ENCODE measurements at regions not wholly inside any gene's neighbourhood (a gene's known extent, or its start where the extent isn't known, plus 50 kb on each side); places are given as distances from the start of the nearest gene placed in this dataset.

DNA sequence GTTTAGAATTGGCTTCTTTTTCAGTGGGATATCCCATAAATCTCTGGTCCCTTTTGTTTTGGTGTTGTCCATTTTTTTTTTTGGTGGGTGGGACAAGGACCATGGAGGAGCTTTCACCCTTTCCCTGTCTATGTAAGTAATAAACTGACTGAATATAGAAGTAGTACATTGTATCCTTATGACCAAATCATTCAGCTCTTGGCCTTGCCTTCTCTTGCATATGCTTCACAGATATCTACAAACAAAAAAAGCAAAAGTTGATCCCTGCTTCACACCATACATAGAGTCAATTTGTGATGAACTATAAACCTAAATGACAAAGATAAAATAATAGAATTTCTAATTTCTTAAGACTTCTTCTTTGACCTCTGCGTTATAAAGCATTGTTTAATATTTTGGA, 59.8 kb downstream of the SIX1 start:
- no peak overlapping the region for H3K4me3 ChIP-seq
- no peak overlapping the region for H3K27ac ChIP-seq
- TF ChIP-seq, protein P1, sequence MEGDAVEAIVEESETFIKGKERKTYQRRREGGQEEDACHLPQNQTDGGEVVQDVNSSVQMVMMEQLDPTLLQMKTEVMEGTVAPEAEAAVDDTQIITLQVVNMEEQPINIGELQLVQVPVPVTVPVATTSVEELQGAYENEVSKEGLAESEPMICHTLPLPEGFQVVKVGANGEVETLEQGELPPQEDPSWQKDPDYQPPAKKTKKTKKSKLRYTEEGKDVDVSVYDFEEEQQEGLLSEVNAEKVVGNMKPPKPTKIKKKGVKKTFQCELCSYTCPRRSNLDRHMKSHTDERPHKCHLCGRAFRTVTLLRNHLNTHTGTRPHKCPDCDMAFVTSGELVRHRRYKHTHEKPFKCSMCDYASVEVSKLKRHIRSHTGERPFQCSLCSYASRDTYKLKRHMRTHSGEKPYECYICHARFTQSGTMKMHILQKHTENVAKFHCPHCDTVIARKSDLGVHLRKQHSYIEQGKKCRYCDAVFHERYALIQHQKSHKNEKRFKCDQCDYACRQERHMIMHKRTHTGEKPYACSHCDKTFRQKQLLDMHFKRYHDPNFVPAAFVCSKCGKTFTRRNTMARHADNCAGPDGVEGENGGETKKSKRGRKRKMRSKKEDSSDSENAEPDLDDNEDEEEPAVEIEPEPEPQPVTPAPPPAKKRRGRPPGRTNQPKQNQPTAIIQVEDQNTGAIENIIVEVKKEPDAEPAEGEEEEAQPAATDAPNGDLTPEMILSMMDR (IDR thresholded peaks at IDR 0.05), result no peak
- no peaks in the 10 kb centered on the region for H3K27me3 ChIP-seq (ENCODE audit: low read depth)
- ATAC-seq (no peak), DNase-seq (no peak)
- H3K36me3 ChIP-seq, result no peaks in the 10 kb centered on the region
- H3K9me3 ChIP-seq, result no peaks in the 10 kb centered on the region
- H3K4me1 ChIP-seq, result no peaks in the 10 kb centered on the region
- intact Hi-C loops (cut with DNase I), result no loop called here

GRCh38 chr14:60590991-60591414, 58.3 kb downstream of the SIX1 start:
- DNase-seq (no peak), ATAC-seq (peak in 1 of 2 donors; percentile 74)
- H3K4me1 ChIP-seq, result no peaks in the 10 kb centered on the region
- intact Hi-C loops (cut with DNase I), result no loop called here
- no peaks in the 10 kb centered on the region for H3K36me3 ChIP-seq
- no peaks in the 10 kb centered on the region for H3K27me3 ChIP-seq (ENCODE audit: low read depth)
- TF ChIP-seq, protein P1 (IDR thresholded peaks at IDR 0.05), result no peak
- no peak overlapping the region for H3K4me3 ChIP-seq
- no peak overlapping the region for H3K27ac ChIP-seq
- no peaks in the 10 kb centered on the region for H3K9me3 ChIP-seq
